ENCODE measurements at regions not wholly inside any gene's neighbourhood (a gene's known extent, or its start where the extent isn't known, plus 50 kb on each side); places are given as distances from the start of the nearest gene placed in this dataset.

GRCh38 chr9:107793541-107793940, 304.0 kb upstream of the KLF4 start:
- Histone ChIP-seq H3K4me1 (peaks cover 0 to 5% (median 0%) of the 10 kb centered on the region in 4 donors), H3K9me3 (no peaks in the 10 kb centered on the region), H3K4me3 (no peak overlapping the region), H3K36me3 (no peaks in the 10 kb centered on the region), H3K27ac (no peak overlapping the region), H3K27me3 (no peaks in the 10 kb centered on the region)
- WGBS, 5 donors, result 85 to 100% (median 88%) methylated on average over 1 of the region's 1 CpG
- DNase-seq, result no peak
- TF ChIP-seq POLR2AphosphoS5 (IDR thresholded peaks at IDR 0.05), result no peak
- no peak for TF ChIP-seq POLR2A (IDR thresholded peaks at IDR 0.05)
- no peak for TF ChIP-seq CTCF (IDR thresholded peaks at IDR 0.05)
- no peak for TF ChIP-seq EP300 (IDR thresholded peaks at IDR 0.05)
- intact Hi-C loops (cut with DNase I; ENCODE audit: low total_unique reads), result no loop called here

GRCh38 chr9:107792596-107792995, 303.0 kb upstream of the KLF4 start:
- Histone ChIP-seq H3K27me3 (no peaks in the 10 kb centered on the region), H3K4me1 (peaks cover 0 to 5% (median 0%) of the 10 kb centered on the region in 4 donors), H3K9me3 (no peaks in the 10 kb centered on the region), H3K4me3 (no peak overlapping the region), H3K36me3 (no peaks in the 10 kb centered on the region), H3K27ac (no peak overlapping the region)
- no peak for DNase-seq
- WGBS, 5 donors, result 79 to 95% (median 92%) methylated on average over 1 of the region's 1 CpG
- intact Hi-C loops (cut with DNase I; ENCODE audit: low total_unique reads), result no loop called here
- TF ChIP-seq CTCF (IDR thresholded peaks at IDR 0.05) (no peak), POLR2AphosphoS5 (IDR thresholded peaks at IDR 0.05) (no peak), EP300 (IDR thresholded peaks at IDR 0.05) (no peak), POLR2A (IDR thresholded peaks at IDR 0.05) (no peak)

GRCh38 chr9:107792006-107792405, 302.4 kb upstream of the KLF4 start:
- Histone ChIP-seq H3K9me3 (no peaks in the 10 kb centered on the region), H3K27me3 (no peaks in the 10 kb centered on the region), H3K27ac (no peak overlapping the region), H3K36me3 (no peaks in the 10 kb centered on the region), H3K4me1 (peaks cover 0 to 5% (median 0%) of the 10 kb centered on the region in 4 donors), H3K4me3 (no peak overlapping the region)
- WGBS, 5 donors, result 76 to 93% (median 87%) methylated on average over 3 of the region's 3 CpGs
- intact Hi-C loops (cut with DNase I; ENCODE audit: low total_unique reads), result no loop called here
- TF ChIP-seq POLR2AphosphoS5 (IDR thresholded peaks at IDR 0.05) (no peak), EP300 (IDR thresholded peaks at IDR 0.05) (no peak), POLR2A (IDR thresholded peaks at IDR 0.05) (no peak), CTCF (IDR thresholded peaks at IDR 0.05) (no peak)
- no peak for DNase-seq

- WGBS, 5 donors, result 91 to 98% (median 94%) methylated on average over 4 of the region's 4 CpGs
- intact Hi-C loops (cut with DNase I; ENCODE audit: low total_unique reads), result no loop called here
- no peak for TF ChIP-seq POLR2A (IDR thresholded peaks at IDR 0.05)
- no peak for TF ChIP-seq EP300 (IDR thresholded peaks at IDR 0.05)
These were observed 299.6 kb upstream of the KLF4 start for GRCh38 chr9:107789001-107789700.

GRCh38 chr9:107786561-107786960, 297.0 kb upstream of the KLF4 start:
- TF ChIP-seq CTCF (IDR thresholded peaks at IDR 0.05), result no peak
- Histone ChIP-seq H3K9me3 (no peaks in the 10 kb centered on the region), H3K4me1 (no peaks in the 10 kb centered on the region), H3K27me3 (no peaks in the 10 kb centered on the region), H3K4me3 (no peak overlapping the region), H3K36me3 (no peaks in the 10 kb centered on the region), H3K27ac (no peak overlapping the region)
- intact Hi-C loops (cut with DNase I; ENCODE audit: low total_unique reads), result no loop called here
- no peak for DNase-seq
- 93 to 98% (median 94%) methylated on average over 2 of the region's 2 CpGs for WGBS, 5 donors

More at GRCh38 chr9:107789001-107789700, 299.6 kb upstream of the KLF4 start:
- no peaks in the 10 kb centered on the region for H3K27me3 ChIP-seq
- DNase-seq, result no peak
- no peaks in the 10 kb centered on the region for H3K9me3 ChIP-seq
- H3K4me1 ChIP-seq, result peaks cover 0 to 5% (median 0%) of the 10 kb centered on the region in 4 donors
- H3K27ac ChIP-seq, result no peak overlapping the region
- H3K36me3 ChIP-seq, result no peaks in the 10 kb centered on the region
- H3K4me3 ChIP-seq, result no peak overlapping the region
